ENCODE measurements at regions not wholly inside any gene's neighbourhood (a gene's known extent, or its start where the extent isn't known, plus 50 kb on each side); places are given as distances from the start of the nearest gene placed in this dataset.

DNA sequence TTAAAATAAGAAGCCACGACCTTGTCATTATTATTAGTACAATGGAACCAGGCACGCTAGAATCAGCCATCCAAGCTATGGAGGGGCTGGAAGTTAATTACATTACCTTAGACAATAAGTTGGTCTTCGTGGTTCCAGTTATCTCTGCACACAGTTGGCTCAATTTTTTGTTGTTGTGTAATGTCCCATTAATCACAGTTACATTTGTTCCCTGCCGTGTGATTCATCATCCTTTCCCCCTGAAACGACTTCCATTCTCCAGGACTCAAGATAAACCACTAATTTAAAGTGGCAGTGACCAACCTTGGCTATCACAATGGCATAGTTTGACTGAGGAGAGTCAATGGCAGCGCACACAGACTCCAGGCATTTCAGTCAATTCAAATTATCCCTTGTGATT, 905.0 kb downstream of the RAB28 start:
- no peak overlapping the region for H3K23ac ChIP-seq (ENCODE audit: insufficient read length)
- H2AK5ac ChIP-seq (ENCODE audit: low read depth, low read length), result no peak overlapping the region
- no peak overlapping the region for H4K8ac ChIP-seq (ENCODE audit: extremely low read depth, insufficient read depth, low read length)
- peaks cover 0 to 2% (median 0%) of the 10 kb centered on the region in 4 experiments; a peak in 1 of 7 replicates for H3K4me1 ChIP-seq (replicated peaks in 1 of 4; ENCODE audit: control insufficient read depth in 3 of 4, insufficient read depth in 4 of 4, low read length in 3 of 4)
- DNase-seq (ENCODE audit: low read depth in 1 of 2, low spot score in 2 of 2) (no peak), FAIRE-seq (no peak)
- H3K79me2 ChIP-seq (ENCODE audit: control insufficient read depth in 1 of 2, insufficient read depth in 2 of 2, low read length in 2 of 2), result no peaks in the 10 kb centered on the region
- no peak overlapping the region for H3K4ac ChIP-seq (replicated peaks; ENCODE audit: insufficient read length, low read depth, low read length)
- H3K18ac ChIP-seq (ENCODE audit: extremely low read depth, low read length), result no peak overlapping the region
- H3K27me3 ChIP-seq (replicated peaks in 1 of 4; ENCODE audit: control insufficient read depth in 3 of 4, extremely low read depth in 1 of 4, insufficient read depth in 3 of 4, low read length in 3 of 4), result no peaks in the 10 kb centered on the region
- no peak overlapping the region for H2BK120ac ChIP-seq (replicated peaks; ENCODE audit: low read depth, low read length)
- H3K36me3 ChIP-seq (ENCODE audit: control insufficient read depth in 2 of 4, insufficient read depth in 4 of 4, low read length in 3 of 4), result no peaks in the 10 kb centered on the region
- H3K79me1 ChIP-seq (ENCODE audit: low read depth, low read length), result no peaks in the 10 kb centered on the region
- no peak overlapping the region for H2BK15ac ChIP-seq (ENCODE audit: low read length)
- no peak overlapping the region for H3K4me3 ChIP-seq (ENCODE audit: extremely low read depth in 1 of 4, insufficient read depth in 2 of 4, low read depth in 3 of 4, low read length in 4 of 4)
- H3K23me2 ChIP-seq (ENCODE audit: low read depth, low read length), result no peaks in the 10 kb centered on the region
- no peak overlapping the region for H2BK20ac ChIP-seq (ENCODE audit: low read length)
- 88% methylated on average over 6 of the region's 6 CpGs; no CpG with 5 or more reads in 1 of the 2 experiments for WGBS, 2 experiments (ENCODE audit: extremely low coverage in 1 of 2, insufficient coverage in 1 of 2, insufficient read length in 1 of 2, insufficient replicate concordance in 2 of 2, low coverage in 1 of 2, low lambda C conversion rate in 2 of 2, missing lambda C conversion rate in 1 of 2)
- H2AFZ ChIP-seq (ENCODE audit: low read length), result no peak overlapping the region
- H2BK12ac ChIP-seq (ENCODE audit: low read depth, low read length), result no peak overlapping the region
- no peak overlapping the region for H3K4me2 ChIP-seq (ENCODE audit: insufficient read depth in 1 of 2, low read depth in 2 of 2, low read length in 2 of 2)
- H3K14ac ChIP-seq (ENCODE audit: insufficient read length), result no peak overlapping the region
- H3K27ac ChIP-seq (ENCODE audit: low read depth, low read length), result no peak overlapping the region
- no peak overlapping the region for H3K9ac ChIP-seq (replicated peaks in 1 of 4; ENCODE audit: extremely low read depth in 1 of 4, low read depth in 3 of 4, low read length in 3 of 4)
- CTCF ChIA-PET (ENCODE audit: partially characterized antibody), result interaction anchor here (1.3 kb wide), 1 partner anchor 17 kb away, joined by 5 read pairs; no protein-coding TSS in a partner anchor
- POLR2A ChIA-PET (ENCODE audit: partially characterized antibody), result no interaction called here
- no peak overlapping the region for H2BK5ac ChIP-seq (ENCODE audit: low read depth, low read length)
- H3K56ac ChIP-seq (replicated peaks; ENCODE audit: insufficient read length, low read depth, low read length), result no peak overlapping the region
- no peak overlapping the region for H4K91ac ChIP-seq (replicated peaks; ENCODE audit: insufficient read length, low read length)
- H4K20me1 ChIP-seq (replicated peaks in 1 of 2; ENCODE audit: control insufficient read depth in 1 of 2, insufficient read depth in 2 of 2, low read length in 2 of 2), result no peaks in the 10 kb centered on the region
- no peaks in the 10 kb centered on the region for H3K9me3 ChIP-seq (ENCODE audit: insufficient read depth in 2 of 2, low read depth in 1 of 2, low read length in 1 of 2)
- H4K5ac ChIP-seq (ENCODE audit: insufficient read length, low read depth, low read length), result no peak overlapping the region
- TF ChIP-seq SUZ12 (IDR thresholded peaks at IDR 0.05; ENCODE audit: low read length) (no peak), CTBP2 (IDR thresholded peaks at IDR 0.05; ENCODE audit: borderline replicate concordance, insufficient read depth, insufficient read length, low read length) (no peak), NRF1 (IDR thresholded peaks at IDR 0.05; ENCODE audit: low read depth, low read length) (no peak), ASH2L (IDR thresholded peaks at IDR 0.05; ENCODE audit: low read length) (no peak), JUND (IDR thresholded peaks at IDR 0.05; ENCODE audit: low read length) (no peak), CEBPB (IDR thresholded peaks at IDR 0.05; ENCODE audit: low read depth, low read length) (no peak), BACH1 (IDR thresholded peaks at IDR 0.05; ENCODE audit: low read length) (no peak), CHD2 (IDR thresholded peaks at IDR 0.05; ENCODE audit: low read length) (no peak), GTF2F1 (IDR thresholded peaks at IDR 0.05; ENCODE audit: borderline replicate concordance, low read depth, low read length) (no peak), CHD1 (IDR thresholded peaks at IDR 0.05; ENCODE audit: low read depth, low read length) (no peak)
- TF ChIP-seq, protein P1, sequence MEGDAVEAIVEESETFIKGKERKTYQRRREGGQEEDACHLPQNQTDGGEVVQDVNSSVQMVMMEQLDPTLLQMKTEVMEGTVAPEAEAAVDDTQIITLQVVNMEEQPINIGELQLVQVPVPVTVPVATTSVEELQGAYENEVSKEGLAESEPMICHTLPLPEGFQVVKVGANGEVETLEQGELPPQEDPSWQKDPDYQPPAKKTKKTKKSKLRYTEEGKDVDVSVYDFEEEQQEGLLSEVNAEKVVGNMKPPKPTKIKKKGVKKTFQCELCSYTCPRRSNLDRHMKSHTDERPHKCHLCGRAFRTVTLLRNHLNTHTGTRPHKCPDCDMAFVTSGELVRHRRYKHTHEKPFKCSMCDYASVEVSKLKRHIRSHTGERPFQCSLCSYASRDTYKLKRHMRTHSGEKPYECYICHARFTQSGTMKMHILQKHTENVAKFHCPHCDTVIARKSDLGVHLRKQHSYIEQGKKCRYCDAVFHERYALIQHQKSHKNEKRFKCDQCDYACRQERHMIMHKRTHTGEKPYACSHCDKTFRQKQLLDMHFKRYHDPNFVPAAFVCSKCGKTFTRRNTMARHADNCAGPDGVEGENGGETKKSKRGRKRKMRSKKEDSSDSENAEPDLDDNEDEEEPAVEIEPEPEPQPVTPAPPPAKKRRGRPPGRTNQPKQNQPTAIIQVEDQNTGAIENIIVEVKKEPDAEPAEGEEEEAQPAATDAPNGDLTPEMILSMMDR (IDR thresholded peaks at IDR 0.05; ENCODE audit: control extremely low read depth in 1 of 3, insufficient read depth in 1 of 3, low read depth in 1 of 3, low read length in 3 of 3), result no peak
- TF ChIP-seq, protein P2, sequence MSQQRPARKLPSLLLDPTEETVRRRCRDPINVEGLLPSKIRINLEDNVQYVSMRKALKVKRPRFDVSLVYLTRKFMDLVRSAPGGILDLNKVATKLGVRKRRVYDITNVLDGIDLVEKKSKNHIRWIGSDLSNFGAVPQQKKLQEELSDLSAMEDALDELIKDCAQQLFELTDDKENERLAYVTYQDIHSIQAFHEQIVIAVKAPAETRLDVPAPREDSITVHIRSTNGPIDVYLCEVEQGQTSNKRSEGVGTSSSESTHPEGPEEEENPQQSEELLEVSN (IDR thresholded peaks at IDR 0.05), result no peak
